DND-41 (cell line): ENCODE measurements at regions not wholly inside any gene's neighbourhood (a gene's known extent, or its start where the extent isn't known, plus 50 kb on each side); places are given as distances from the start of the nearest gene placed in this dataset.

Source experiments
- EZH2 ChIP-seq: IDR thresholded peaks from 3 replicates; pipeline ENCODE4 v1.6.1; 2012; ENCODE audit warnings: borderline replicate concordance, low read depth, mild to moderate bottlenecking, moderate library complexity, low read length, inconsistent platforms; ENCODE audit not compliant: severe bottlenecking
- TF ChIP-seq, protein P1 (sequence below): IDR thresholded peaks from 2 replicates; pipeline ENCODE4 v1.5.1; 2012; ENCODE audit warnings: borderline replicate concordance, low read length, moderate library complexity, mild to moderate bottlenecking; ENCODE audit not compliant: poor library complexity, severe bottlenecking; ENCODE audit errors: extremely low read depth

DNA sequence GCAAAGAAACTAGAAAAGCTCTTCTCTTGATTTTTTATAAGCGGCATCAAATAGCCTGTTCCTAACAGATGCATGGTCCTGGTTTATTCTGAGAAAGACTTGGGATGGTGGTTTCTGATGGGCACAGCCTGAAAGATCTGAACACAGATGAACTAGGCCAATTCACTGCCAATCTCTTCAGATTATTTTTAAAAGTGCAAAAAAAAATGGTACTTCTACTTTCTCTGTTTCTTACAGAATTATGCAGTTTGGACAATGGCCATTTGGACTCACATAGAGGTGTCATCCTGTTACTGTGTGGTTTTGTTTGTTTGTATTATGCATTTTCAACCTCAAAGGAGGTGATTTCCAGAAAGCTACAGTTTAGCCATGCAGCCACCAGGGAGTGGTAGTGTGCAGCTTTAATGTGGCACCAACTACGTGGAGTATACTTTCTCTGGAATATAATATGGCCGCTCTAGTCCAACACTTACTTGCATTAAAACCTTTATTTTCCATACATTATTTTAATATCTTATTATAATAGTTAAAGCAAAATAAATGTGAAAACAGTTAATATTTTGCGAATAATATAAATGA lies 469.8 kb upstream of the KIRREL3 start:
- TF ChIP-seq, protein P1, sequence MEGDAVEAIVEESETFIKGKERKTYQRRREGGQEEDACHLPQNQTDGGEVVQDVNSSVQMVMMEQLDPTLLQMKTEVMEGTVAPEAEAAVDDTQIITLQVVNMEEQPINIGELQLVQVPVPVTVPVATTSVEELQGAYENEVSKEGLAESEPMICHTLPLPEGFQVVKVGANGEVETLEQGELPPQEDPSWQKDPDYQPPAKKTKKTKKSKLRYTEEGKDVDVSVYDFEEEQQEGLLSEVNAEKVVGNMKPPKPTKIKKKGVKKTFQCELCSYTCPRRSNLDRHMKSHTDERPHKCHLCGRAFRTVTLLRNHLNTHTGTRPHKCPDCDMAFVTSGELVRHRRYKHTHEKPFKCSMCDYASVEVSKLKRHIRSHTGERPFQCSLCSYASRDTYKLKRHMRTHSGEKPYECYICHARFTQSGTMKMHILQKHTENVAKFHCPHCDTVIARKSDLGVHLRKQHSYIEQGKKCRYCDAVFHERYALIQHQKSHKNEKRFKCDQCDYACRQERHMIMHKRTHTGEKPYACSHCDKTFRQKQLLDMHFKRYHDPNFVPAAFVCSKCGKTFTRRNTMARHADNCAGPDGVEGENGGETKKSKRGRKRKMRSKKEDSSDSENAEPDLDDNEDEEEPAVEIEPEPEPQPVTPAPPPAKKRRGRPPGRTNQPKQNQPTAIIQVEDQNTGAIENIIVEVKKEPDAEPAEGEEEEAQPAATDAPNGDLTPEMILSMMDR = peak; percentile 73
- no peak for TF ChIP-seq EZH2
